ENCODE measurements at regions not wholly inside any gene's neighbourhood (a gene's known extent, or its start where the extent isn't known, plus 50 kb on each side); places are given as distances from the start of the nearest gene placed in this dataset.

DNA sequence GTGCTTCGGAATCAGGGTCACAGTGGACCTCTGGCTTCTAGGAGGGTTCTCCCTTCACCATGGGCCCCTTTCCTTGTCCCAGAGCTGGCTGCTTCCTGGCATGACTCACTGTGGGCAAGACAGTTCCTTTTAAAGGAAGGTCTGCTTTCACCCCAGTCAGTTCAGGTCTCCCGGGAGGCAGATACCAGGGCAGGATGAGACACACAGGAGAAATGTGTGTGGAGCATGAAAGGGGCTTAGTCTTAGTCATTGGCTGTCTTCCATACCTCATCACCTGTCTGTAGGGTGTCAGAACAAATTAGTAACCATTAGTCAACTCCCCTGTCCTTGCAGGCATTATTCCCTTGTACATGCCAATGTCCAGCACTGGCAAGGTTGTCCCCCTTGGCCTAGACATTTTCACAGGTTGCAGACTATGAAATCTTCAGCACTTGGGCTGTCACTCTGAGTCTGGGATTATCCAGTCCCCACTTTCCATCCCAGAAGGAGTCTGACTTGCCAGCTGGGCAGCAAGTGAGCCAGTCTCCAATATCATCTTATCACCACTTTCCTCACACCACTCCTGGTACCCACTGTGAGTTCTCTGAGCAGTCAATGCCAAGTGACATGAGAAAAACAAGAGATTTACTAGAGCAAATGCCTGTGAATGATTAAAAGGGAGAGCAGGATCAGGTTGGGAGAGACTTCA lies 76.8 kb upstream of the MEDAG start:
- TF ChIP-seq POLR2AphosphoS5 (IDR thresholded peaks at IDR 0.05; ENCODE audit: low read depth, low read length): no peak
- no peak for TF ChIP-seq TCF12 (IDR thresholded peaks at IDR 0.05; ENCODE audit: low read depth, low read length)
- TF ChIP-seq POLR2A (IDR thresholded peaks at IDR 0.05; ENCODE audit: control extremely low read depth in 1 of 2, low read depth in 2 of 2, low read length in 2 of 2): no peak
- TF ChIP-seq GABPA (IDR thresholded peaks at IDR 0.05; ENCODE audit: borderline replicate concordance, insufficient read depth, low read length): no peak

Measured in H1 (cell line).